Activated CD8-positive, alpha-beta memory T cell treated with anti-CD3 and anti-CD28 coated beads for 36 hours (primary cell): ENCODE measurements at regions not wholly inside any gene's neighbourhood (a gene's known extent, or its start where the extent isn't known, plus 50 kb on each side); places are given as distances from the start of the nearest gene placed in this dataset.

ENCODE experiments used
- CTCF ChIA-PET: fragments of 350-600 bp; sonication (Branson Sonifier 250); formaldehyde crosslinking; loops from one replicate; lab custom pipeline; 2021; ENCODE audit warnings: antibody characterized with exemption; lab: Charles Lee
- POLR2A ChIA-PET: fragments of 350-600 bp; sonication (Branson Sonifier 250); formaldehyde crosslinking; loops from one replicate; lab custom pipeline; 2021; ENCODE audit warnings: antibody characterized with exemption; lab: Charles Lee

- CTCF ChIA-PET = no interaction called here
- POLR2A ChIA-PET = no interaction called here
Observed at GRCh38 chr5:179435181-179435580, 89.9 kb upstream of the ADAMTS2 start.

GRCh38 chr5:179432547-179432946 is 87.3 kb upstream of the ADAMTS2 start:
- ChIA-PET POLR2A (no interaction called here), CTCF (no interaction called here)

- CTCF ChIA-PET = interaction anchor here (0.6 kb wide), 1 partner anchor 431 kb away, joined by 3 read pairs; no protein-coding TSS in a partner anchor
Observed at GRCh38 chr5:179431221-179431824, 86.1 kb upstream of the ADAMTS2 start.

GRCh38 chr5:179430193-179431175 is 85.2 kb upstream of the ADAMTS2 start:
- CTCF ChIA-PET = no interaction called here
- POLR2A ChIA-PET = interaction anchor here (0.5 kb wide), 1 partner anchor 87 kb away, joined by 5 read pairs; no protein-coding TSS in a partner anchor

More at GRCh38 chr5:179431221-179431824, 86.1 kb upstream of the ADAMTS2 start:
- POLR2A ChIA-PET = no interaction called here

- POLR2A ChIA-PET = no interaction called here
- CTCF ChIA-PET = no interaction called here
Observed at GRCh38 chr5:179427676-179428056, 82.4 kb upstream of the ADAMTS2 start.

GRCh38 chr5:179427032-179427675 is 81.9 kb upstream of the ADAMTS2 start:
- POLR2A ChIA-PET = no interaction called here
- CTCF ChIA-PET = no interaction called here

- CTCF ChIA-PET = no interaction called here
Observed at GRCh38 chr5:179422908-179423481, 77.7 kb upstream of the ADAMTS2 start.

GRCh38 chr5:179422213-179422855 is 77.1 kb upstream of the ADAMTS2 start:
- POLR2A ChIA-PET = no interaction called here
- CTCF ChIA-PET = no interaction called here

More at GRCh38 chr5:179422908-179423481, 77.7 kb upstream of the ADAMTS2 start:
- POLR2A ChIA-PET = no interaction called here

GRCh38 chr5:179421144-179421901 is 76.1 kb upstream of the ADAMTS2 start:
- CTCF ChIA-PET = no interaction called here
- POLR2A ChIA-PET = no interaction called here

GRCh38 chr5:179420476-179420875 is 75.2 kb upstream of the ADAMTS2 start:
- ChIA-PET CTCF (no interaction called here), POLR2A (no interaction called here)

GRCh38 chr5:179418972-179419371 is 73.7 kb upstream of the ADAMTS2 start:
- POLR2A ChIA-PET = no interaction called here
- CTCF ChIA-PET = no interaction called here

- ChIA-PET POLR2A (no interaction called here), CTCF (no interaction called here)
Observed at GRCh38 chr5:179417696-179418095, 72.4 kb upstream of the ADAMTS2 start.

GRCh38 chr5:179417016-179417415 is 71.8 kb upstream of the ADAMTS2 start:
- POLR2A ChIA-PET = no interaction called here
- CTCF ChIA-PET = no interaction called here

- ChIA-PET POLR2A (no interaction called here), CTCF (no interaction called here)
Observed at GRCh38 chr5:179416114-179416822, 71.0 kb upstream of the ADAMTS2 start.

- CTCF ChIA-PET = no interaction called here
- POLR2A ChIA-PET = no interaction called here
Observed at GRCh38 chr5:179415291-179416060, 70.2 kb upstream of the ADAMTS2 start.

- ChIA-PET POLR2A (no interaction called here), CTCF (no interaction called here)
Observed at GRCh38 chr5:179414459-179415261, 69.4 kb upstream of the ADAMTS2 start.
